ENCODE measurements at regions not wholly inside any gene's neighbourhood (a gene's known extent, or its start where the extent isn't known, plus 50 kb on each side); places are given as distances from the start of the nearest gene placed in this dataset.
A peak's percentile ranks its signal among the peaks of the same experiment; 100 is the strongest.

GRCh38 chr2:128557069-128557468, 238.4 kb upstream of the HS6ST1 start:
- TF ChIP-seq, protein P1, sequence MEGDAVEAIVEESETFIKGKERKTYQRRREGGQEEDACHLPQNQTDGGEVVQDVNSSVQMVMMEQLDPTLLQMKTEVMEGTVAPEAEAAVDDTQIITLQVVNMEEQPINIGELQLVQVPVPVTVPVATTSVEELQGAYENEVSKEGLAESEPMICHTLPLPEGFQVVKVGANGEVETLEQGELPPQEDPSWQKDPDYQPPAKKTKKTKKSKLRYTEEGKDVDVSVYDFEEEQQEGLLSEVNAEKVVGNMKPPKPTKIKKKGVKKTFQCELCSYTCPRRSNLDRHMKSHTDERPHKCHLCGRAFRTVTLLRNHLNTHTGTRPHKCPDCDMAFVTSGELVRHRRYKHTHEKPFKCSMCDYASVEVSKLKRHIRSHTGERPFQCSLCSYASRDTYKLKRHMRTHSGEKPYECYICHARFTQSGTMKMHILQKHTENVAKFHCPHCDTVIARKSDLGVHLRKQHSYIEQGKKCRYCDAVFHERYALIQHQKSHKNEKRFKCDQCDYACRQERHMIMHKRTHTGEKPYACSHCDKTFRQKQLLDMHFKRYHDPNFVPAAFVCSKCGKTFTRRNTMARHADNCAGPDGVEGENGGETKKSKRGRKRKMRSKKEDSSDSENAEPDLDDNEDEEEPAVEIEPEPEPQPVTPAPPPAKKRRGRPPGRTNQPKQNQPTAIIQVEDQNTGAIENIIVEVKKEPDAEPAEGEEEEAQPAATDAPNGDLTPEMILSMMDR (IDR thresholded peaks at IDR 0.05): no peak
- no peak for TF ChIP-seq POLR2A (IDR thresholded peaks at IDR 0.05)
- intact Hi-C loops (cut with DNase I): no loop called here
- ATAC-seq (no peak), DNase-seq (peak in 1 of 3 donors; percentile 16)
- Histone ChIP-seq H3K4me1 (peaks cover 0 to 5% (median 0%) of the 10 kb centered on the region in 4 donors), H3K36me3 (no peaks in the 10 kb centered on the region), H3K9me3 (no peaks in the 10 kb centered on the region), H3K27ac (no peak overlapping the region), H3K4me3 (no peak overlapping the region), H3K27me3 (no peaks in the 10 kb centered on the region)
- no CpG with 5 or more reads among the region's 6 CpGs for WGBS (ENCODE audit: insufficient coverage, low coverage, low lambda C conversion rate, missing lambda C conversion rate)

- ATAC-seq (peak in 2 of 4 donors; percentile 25 to 62), DNase-seq (no peak)
- intact Hi-C loops (cut with DNase I): no loop called here
- Histone ChIP-seq H3K4me1 (peaks cover 0 to 5% (median 0%) of the 10 kb centered on the region in 4 donors), H3K27me3 (no peaks in the 10 kb centered on the region), H3K4me3 (no peak overlapping the region), H3K36me3 (no peaks in the 10 kb centered on the region), H3K27ac (no peak overlapping the region), H3K9me3 (no peaks in the 10 kb centered on the region)
- 46% methylated on average over 4 of the region's 4 CpGs for WGBS (ENCODE audit: insufficient coverage, low coverage, low lambda C conversion rate, missing lambda C conversion rate)
- TF ChIP-seq, protein P1 (IDR thresholded peaks at IDR 0.05): no peak
- no peak for TF ChIP-seq POLR2A (IDR thresholded peaks at IDR 0.05)
Observed at GRCh38 chr2:128557831-128558241, 239.2 kb upstream of the HS6ST1 start.

DNA sequence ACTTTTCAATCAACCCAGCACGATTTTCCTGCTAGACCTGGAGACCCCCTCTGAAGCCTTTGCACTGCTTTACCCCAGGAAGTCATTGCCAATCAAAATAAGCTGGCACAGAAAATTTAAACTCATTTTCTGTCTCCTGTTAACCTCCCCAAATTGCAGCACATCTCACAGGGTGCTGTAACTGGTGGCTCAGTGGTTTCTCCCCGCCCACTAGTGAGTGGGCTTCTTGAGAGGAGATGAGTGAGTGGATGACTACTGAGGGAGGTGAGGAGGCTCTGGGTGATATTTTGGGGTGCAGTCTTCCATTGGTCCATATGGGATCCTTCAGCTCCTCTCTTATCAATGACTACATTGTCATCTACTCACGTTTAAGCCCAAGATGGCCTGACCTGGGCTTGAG, 239.8 kb upstream of the HS6ST1 start:
- DNase-seq: peak in 1 of 3 donors; percentile 6

GRCh38 chr2:128558895-128559532, 240.3 kb upstream of the HS6ST1 start:
- 78% methylated on average over 7 of the region's 11 CpGs for WGBS (ENCODE audit: insufficient coverage, low coverage, low lambda C conversion rate, missing lambda C conversion rate)
- H3K27ac ChIP-seq: no peak overlapping the region
- ATAC-seq: no peak
- H3K4me3 ChIP-seq: no peak overlapping the region
- no peaks in the 10 kb centered on the region for H3K9me3 ChIP-seq
- H3K36me3 ChIP-seq: no peaks in the 10 kb centered on the region
- H3K27me3 ChIP-seq: no peaks in the 10 kb centered on the region
- peak in 1 of 3 donors; percentile 13 for DNase-seq
- no peak for TF ChIP-seq POLR2A (IDR thresholded peaks at IDR 0.05)
- TF ChIP-seq, protein P1 (IDR thresholded peaks at IDR 0.05): no peak
- H3K4me1 ChIP-seq: peaks cover 0 to 5% (median 0%) of the 10 kb centered on the region in 4 donors
- intact Hi-C loops (cut with DNase I): no loop called here

More for the DNA sequence above, 239.8 kb upstream of the HS6ST1 start:
- intact Hi-C loops (cut with DNase I): no loop called here
- no peak for ATAC-seq
- Histone ChIP-seq H3K4me1 (peaks cover 0 to 5% (median 0%) of the 10 kb centered on the region in 4 donors), H3K27me3 (no peaks in the 10 kb centered on the region), H3K9me3 (no peaks in the 10 kb centered on the region), H3K36me3 (no peaks in the 10 kb centered on the region), H3K4me3 (no peak overlapping the region), H3K27ac (no peak overlapping the region)
- TF ChIP-seq, protein P1 (IDR thresholded peaks at IDR 0.05): no peak
- no peak for TF ChIP-seq POLR2A (IDR thresholded peaks at IDR 0.05)
- WGBS (ENCODE audit: insufficient coverage, low coverage, low lambda C conversion rate, missing lambda C conversion rate): 75% methylated on average over 2 of the region's 3 CpGs

All from right lobe of liver (tissue), 6 donors.